T-helper 1 cell treated with Interleukin-12 subunit alpha and Interleukin-12 subunit beta and Interleukin-4 antibody, amounts not matched to agents 30 μg/mL and 1 μg/mL, for 36 hours (primary cell): ENCODE measurements at regions not wholly inside any gene's neighbourhood (a gene's known extent, or its start where the extent isn't known, plus 50 kb on each side); places are given as distances from the start of the nearest gene placed in this dataset.

ENCODE experiments used
- H3K27ac Mint-ChIP-seq: one replicate; pipeline ENCODE4 v1.8.0; 2021; ENCODE audit warnings: mild to moderate bottlenecking, mixed read lengths
- H3K27me3 Mint-ChIP-seq: one replicate; pipeline ENCODE4 v1.8.0; 2021; ENCODE audit warnings: low read depth, mixed read lengths
- H3K36me3 Mint-ChIP-seq: one replicate; pipeline ENCODE4 v1.8.0; 2021; ENCODE audit warnings: low read depth, mixed read lengths
- H3K4me1 Mint-ChIP-seq: one replicate; pipeline ENCODE4 v1.8.0; 2021; ENCODE audit warnings: low read depth, mixed read lengths
- H3K4me3 Mint-ChIP-seq: one replicate; pipeline ENCODE4 v1.8.0; 2021; ENCODE audit warnings: mild to moderate bottlenecking, moderate library complexity, mixed read lengths
- H3K9me3 Mint-ChIP-seq: one replicate; pipeline ENCODE4 v1.8.0; 2021; ENCODE audit warnings: mixed read lengths

GRCh38 chr7:4631380-4632179 lies 50.5 kb upstream of the FOXK1 start:
- Mint-ChIP-seq H3K4me1 (no peaks in the 10 kb centered on the region), H3K9me3 (no peaks in the 10 kb centered on the region), H3K27me3 (peaks cover 4% of the 10 kb centered on the region), H3K4me3 (no peak overlapping the region), H3K27ac (no peak overlapping the region), H3K36me3 (no peaks in the 10 kb centered on the region)
